CD4-positive, alpha-beta T cell treated with Interleukin-6 for 4 hours (primary cell): ENCODE measurements at regions not wholly inside any gene's neighbourhood (a gene's known extent, or its start where the extent isn't known, plus 50 kb on each side); places are given as distances from the start of the nearest gene placed in this dataset.
A peak's percentile ranks its signal among the peaks of the same experiment; 100 is the strongest.

Experiments used
- DNase-seq: peaks from one replicate; pipeline ENCODE4 v3.0.0-alpha.2; 2020; ENCODE audit warnings: mixed read lengths

DNA sequence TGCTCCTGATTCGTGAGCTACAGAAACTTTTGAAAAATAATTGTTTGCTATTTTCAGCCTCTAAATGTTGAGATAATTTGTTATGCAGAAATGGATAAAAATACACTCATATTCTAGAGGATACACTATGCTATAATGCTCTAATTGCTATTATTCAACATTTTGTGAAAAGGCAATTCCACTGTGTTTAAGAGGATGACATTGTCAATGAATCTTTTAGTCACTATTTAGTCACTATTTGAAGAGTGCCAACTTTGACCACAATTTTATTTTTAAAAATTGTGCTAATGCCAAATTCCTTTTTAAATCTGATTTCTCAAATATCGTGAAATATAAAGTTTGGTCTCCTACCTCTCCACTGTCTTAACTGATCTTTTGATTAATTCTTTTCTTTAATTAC, 604.9 kb upstream of the KCNMB2 start:
- no peak for DNase-seq

DNA sequence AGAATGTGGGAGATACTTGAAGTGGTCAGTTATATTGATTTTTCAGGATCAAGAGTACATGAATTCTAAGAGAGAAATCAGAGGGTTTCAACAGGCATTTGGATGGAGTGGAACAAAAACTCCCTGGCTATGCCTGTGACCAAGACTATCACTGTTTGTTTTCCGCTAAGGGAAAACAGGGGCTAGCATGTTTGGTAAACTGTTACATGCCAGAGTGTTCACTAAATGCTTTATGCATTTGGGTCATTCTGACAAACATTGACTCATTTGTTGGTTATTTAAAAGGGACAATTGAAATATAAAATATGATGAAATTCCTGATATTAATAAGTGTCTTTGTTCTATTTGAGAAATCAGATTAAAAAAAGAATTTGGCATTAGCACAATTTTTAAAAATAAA, 603.9 kb upstream of the KCNMB2 start:
- no peak for DNase-seq

DNA sequence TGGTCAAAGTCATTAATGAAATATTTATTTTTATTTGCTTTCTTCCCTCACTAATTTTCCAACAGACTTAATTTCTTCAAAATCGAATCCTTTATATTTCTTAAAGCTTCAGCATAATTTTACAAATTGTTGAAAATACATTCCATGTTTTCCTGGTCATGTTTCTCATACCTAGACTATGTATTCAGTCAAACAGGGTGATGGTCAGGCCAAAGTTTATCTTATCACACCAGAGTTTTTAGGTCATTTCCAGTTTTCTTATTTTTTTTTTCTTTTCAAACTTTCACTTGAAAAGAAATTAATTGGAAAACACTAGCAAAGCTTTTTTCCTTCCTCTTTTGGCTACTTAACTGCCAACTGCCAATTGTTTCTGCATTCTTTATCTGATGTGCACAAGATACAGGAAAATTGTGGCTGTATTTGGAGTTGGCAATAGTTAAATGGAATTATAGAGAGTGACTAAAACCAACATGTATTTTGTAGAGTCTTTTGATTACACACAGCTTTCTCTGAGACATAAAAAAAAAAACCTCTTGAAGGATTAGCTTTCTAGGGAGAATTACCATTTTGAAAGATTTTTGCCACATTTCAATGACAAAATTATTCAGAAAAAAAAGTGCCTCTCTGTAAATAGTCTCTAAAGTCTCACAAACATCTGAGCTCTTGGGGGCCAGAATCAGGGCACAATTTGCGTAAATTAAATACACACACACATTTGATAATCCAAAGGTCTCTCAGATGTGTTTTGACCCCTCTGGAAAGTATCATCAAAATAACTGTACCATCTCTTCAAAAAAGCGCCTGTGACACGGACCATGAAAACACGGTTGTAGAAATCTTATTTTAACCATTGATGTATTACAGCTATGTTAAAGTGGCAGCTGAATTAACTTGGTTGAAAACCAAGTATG, 603.2 kb upstream of the KCNMB2 start:
- no peak for DNase-seq

DNA sequence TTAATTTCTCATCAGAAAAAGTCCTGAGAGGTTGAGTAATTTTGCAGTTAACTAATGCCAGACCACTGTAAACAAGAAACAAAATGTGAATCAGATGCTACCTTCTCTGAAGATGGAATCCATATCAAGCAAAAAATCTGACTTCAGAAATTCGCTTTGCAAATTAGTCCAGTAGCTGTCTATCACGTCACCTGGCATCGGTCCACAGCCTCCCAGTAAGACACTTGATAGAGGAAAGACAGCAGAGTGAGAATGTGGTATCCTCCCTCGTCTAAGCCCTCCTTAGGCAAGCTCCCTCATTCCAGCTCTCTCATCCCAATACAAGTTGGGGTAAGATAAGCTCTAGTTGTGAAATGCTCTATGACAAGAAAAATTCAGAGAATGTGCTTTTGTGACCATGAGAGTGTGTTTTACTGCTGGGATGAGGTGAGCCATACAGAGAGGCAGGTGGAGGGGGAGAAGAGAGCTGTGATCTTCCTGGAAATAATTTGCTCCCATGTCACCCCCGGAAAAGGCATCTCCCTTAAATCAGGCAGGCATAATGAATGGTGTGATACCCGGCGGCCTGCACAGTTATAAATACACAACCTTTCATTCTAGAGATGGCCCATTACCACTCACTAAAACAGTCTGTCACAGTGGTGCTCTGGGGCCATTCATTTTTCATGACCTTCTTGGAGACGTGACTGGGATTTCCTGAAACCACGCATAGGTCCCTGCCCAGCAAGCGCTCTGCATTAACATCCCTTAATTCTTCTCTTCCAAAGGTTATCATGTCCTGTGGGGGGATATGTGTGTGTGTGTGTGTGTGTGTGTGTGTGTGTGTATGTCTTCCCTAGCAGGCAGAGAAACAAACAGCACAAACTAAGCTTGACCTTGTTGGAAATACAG, 602.0 kb upstream of the KCNMB2 start:
- no peak for DNase-seq

DNA sequence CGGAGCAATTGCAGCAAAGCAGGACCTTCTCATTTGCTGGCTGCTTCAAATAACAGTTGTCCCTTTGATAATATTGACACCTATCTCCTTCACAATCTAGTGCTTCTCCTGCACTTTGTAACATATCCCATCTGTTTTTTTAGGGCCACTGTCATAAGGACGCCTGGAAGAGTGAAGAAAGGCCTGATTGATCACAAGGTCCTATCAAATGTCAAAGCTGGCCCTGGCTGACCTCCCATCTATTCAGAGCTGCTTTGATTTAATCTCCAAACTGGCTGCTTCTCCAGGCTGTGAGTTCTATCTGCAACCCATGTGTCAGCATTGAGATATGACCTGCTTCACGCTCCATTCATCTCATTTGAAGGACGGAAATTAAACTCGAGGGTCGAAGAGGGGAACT, 601.2 kb upstream of the KCNMB2 start:
- DNase-seq: no peak

DNA sequence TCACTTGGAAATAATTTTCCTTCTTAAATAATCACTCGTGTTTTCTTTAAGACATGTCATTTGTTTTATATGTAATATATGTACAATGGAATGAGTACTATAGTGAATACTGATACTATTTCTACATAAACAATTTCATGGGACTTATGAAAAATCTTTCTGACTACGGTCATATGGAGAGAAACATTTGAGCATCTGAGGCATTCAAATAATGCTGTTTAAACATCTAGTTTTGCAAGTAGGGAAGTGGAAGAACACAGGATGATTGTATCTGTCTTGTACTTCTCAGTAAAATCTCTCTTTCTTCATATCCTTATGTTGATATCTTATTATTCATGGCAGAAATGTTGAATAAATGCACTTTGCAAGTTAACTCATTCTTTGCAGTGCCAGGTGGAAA, 599.5 kb upstream of the KCNMB2 start:
- DNase-seq: no peak

DNA sequence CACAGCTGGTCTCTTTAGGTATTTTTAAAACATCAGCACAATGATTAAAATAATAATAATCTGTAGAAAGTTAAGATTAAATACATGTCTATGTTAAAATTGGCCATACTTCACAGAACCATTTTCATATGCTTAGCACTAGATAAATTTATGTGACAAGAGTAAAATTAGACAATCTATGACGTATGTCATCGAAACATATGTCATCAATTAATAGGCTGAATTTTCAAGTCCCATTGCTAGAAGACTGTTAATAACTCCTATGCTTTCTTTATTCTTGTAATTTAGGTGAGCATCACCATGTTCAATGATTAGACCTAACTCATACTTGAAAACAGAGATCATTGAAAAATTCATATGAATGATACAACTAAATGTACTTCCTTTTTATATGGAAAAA, 593.3 kb upstream of the KCNMB2 start:
- DNase-seq: no peak

DNA sequence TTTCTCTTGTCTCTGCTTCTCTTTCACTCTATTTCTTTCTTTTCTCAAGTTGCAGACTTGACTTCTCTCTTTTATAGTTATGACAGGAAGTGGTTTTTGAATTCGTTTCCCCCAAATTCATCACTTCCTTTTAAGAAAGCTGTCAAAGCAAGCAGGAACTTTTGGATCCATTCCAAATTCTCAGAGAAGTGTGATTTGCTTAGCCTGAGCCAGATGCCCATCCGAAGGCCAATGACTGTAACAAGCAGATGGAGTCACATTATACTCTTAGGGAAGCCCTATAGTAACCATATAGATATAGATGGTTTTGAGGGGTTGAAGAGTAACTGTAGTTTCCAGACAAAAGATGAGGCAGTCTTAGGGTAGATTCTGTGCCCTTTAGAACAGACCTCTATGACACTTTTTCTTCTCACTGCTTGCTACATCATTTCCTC, 592.0 kb upstream of the KCNMB2 start:
- peak; percentile 10 for DNase-seq

DNA sequence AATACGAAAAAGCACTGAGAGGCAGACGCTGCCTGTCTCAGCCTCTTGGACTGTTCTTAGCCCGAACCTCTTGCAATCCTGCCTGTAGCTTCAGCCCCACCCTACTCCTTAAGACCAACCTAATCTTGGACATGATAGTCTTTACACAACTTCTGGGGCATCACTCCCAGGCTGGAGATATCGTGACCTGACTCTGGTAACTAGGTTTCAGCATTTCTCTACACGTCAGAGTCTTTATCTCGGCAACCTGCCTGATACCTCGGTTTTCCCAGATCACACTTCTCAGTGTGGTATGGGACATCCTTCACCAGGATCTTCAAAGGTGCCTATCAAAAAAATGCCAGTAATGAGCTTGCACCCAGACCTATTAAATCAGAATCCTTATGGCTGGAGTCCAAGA, 590.2 kb upstream of the KCNMB2 start:
- no peak for DNase-seq

DNA sequence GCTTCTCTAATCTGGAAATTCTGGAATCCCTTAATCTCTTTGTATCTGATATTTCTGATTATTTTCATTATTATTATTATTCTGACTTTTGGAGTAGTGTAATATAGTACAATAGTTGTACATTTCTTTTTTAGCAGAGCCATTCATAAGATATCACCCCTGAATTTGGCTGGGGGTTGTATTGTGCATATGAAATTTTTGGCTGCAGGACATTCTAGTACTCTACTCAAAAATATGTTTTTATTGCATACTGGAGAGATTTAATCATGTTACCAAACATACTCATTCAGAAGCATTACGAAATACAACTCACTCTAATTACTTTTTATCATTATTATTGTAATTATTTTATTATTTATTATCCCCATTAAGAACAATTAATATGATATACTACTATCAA, 589.7 kb upstream of the KCNMB2 start:
- DNase-seq: no peak

DNA sequence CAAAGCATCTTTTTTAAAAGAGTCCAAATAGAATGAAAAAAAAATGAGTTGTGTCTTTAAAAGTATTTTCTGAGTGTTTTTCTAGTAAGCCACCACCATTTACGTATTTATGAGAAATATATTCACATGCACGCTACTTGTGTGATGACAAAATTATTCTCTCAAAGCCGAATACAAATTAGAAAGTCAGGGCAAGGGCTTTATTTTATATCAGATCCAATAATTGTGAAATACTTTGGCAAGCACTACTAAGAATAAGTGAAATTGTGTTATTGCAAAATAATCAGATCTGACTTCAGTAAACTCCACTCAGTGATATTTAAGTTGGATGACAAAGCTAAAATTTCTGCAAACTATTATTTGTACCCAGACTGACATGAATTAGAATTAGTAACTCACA, 589.3 kb upstream of the KCNMB2 start:
- DNase-seq: no peak

DNA sequence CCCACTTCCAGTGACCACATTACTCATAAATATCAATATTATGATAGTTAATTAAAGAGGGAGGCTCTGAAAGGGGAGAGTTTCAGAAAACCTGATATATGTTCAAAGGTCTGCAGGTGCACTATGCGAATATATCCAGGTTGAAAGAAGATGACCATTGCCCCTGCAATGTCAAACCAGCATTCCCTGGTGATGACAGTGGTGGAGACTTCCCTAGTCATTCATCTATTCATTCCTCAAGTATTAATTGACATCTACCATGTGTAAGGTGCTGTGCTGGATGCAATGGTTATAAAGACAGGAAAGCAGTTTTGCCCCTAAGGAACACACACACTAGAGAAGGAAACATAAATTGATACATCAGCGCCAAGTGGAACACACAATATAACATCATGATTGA, 588.3 kb upstream of the KCNMB2 start:
- no peak for DNase-seq

DNA sequence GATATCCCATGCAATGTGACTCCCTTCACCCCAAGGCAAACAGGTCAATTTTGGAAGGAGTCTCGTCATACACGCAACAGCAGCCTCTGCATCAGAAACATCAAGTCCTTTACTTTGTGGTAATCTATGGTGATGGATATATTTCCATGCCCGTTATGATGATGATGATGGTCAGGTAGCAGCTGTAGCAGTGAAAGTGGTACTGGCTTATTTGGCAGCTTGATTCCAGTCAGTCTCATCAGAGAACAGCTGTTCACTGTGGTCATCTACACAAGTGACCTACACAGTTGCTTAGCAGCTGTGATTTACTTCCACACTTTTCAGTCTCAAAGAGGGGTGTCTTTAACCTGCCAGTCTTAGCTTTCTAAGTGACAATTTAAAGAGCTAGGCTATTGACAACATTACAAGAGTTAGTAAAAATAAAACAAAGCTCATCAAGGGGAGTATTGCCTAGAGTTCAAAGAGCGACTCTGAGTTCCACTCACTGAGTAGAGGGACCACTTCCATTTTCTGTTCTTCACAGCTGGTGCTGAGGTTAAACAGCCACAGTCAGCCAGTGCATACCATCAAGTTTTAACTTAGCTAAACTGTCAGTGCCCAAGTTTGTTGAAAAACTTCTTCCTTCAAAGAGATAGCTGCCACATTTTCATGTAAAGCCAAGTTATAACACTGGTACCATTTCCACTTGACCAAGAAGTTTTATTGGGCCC, 587.4 kb upstream of the KCNMB2 start:
- no peak for DNase-seq

DNA sequence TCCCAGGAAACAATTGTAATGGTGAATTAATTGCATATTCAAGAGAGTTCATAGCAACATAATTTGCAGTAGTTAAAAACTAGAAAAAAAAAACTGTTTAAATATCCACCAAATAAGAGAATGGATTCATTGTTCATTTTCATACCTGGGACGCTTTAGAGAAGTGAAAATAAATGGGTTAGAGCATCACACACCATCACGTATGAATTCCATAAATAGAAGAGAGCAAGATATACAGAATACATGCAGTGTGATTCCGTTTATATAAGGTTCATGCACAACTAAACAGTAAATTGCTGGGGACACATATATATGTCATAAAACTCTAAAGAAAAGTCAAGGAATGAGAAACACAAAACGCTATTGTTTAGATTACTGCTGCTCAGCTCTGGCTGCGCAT, 577.0 kb upstream of the KCNMB2 start:
- no peak for DNase-seq

DNA sequence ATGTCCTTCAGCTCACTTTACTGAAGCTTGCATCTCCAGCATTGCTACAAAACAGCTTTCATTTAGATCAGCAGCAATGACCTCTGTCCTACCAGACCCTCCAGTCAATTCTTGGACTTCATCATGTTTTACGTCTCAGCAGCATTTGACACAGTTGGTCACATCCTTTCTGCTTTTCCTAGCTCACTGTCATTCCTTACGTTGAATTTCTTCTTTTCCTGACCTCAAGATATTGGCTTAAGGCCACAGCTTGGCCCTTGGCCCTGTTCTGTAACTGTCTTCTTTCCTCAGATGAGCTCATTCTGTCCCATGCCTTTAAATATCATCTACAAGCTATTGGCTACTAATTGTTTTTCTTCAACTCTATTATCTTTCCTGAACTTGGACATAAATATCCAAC, 576.2 kb upstream of the KCNMB2 start:
- DNase-seq: no peak

DNA sequence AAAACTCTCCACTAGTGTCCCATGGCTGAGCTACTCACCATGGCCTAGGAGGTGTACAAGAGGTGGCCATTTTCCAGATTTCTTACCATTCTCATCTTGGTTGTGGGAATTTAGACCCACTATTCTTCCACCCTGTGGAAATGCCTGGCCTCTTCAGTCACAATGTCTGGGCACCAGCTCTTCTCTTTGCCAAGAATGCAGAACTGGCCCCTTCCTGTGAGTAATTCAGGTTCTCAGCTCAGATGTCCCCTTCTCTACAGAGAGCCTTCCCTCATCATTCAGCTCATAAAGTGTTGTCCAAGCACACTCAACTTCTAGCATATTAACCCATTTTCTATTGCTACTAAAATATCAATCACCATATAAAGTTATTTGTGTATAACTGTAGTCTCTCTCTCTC, 575.5 kb upstream of the KCNMB2 start:
- DNase-seq: no peak

DNA sequence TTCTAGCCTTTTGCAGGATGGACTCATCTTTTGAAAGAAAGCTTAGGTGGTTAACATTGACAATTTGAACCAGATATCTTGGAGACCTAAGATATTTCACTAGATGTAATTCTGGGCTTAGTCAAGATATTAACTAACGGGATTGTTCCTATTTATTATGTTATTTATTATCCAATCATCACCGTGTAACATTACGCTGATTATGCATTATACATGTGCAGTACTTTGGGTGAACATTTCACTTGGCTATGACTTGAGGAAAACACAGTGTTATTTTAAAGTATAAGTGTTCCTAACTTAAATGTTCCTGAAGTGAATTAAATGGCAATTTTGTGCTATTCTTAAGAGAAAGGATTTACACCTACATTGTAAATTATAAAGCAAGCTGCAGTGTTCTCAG, 574.5 kb upstream of the KCNMB2 start:
- no peak for DNase-seq

DNA sequence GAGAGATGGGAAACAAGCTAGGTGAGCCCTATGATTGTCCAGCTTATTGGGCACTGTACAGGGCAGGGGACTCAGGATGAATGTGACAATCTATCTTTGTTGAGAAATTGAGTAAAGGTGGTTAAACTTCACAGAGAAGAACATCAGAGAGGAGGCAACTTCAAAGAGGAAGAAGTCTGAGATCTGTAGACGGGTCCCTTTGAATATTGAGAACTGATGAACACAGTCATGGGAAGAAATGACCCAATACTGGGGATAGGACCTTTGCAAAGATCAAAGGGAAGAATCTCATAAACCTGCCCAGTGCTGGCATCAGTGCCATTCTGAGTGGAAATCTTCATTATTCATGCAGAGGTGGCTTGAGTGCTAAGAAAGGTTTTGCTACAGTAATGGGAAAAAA, 569.7 kb upstream of the KCNMB2 start:
- DNase-seq: no peak

DNA sequence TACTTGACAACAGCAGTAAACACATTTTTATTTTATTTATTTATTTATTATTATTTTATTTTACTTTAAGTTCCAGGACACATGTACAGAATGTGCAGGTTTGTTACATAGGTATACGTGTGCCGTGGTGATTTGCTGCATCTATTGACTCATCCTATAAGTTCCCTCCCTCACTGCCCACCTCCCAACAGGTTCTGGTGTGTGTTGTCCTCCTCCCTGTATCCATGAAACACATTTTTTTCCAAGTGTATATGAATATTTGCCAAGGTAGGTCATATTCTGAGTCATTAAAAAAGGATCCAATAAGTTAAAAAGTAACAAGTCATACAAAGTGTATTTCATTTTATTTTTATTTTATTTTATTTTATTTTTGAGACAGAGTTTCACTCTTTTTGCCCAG, 567.3 kb upstream of the KCNMB2 start:
- DNase-seq: no peak

DNA sequence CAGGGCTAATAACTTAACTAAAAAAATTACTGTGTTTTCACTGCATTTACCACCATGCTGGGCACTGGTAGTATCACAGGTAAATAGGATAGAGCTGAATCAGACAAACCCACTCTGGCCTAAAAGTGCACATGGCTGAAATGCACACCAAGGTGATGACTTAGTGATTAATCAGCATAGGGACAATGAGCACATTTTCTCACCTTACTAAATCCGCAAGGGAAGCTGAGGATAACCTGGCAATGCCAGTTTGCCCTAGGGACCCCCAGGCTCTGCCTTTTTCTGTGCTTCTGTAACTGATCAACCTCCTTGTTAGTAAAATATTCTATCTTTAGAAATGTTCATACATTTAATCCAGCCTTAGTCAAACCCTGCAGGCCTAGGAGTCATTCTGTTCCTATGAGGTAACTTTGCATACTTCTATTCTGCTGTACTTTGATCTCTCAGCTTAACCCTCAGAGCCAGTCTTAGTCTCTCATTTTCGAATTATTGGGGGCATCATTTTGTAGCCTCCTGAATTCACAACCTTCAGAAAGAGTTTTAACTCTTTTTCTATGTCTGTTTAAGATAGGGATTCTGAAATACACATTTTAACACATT, 562.9 kb upstream of the KCNMB2 start:
- no peak for DNase-seq

DNA sequence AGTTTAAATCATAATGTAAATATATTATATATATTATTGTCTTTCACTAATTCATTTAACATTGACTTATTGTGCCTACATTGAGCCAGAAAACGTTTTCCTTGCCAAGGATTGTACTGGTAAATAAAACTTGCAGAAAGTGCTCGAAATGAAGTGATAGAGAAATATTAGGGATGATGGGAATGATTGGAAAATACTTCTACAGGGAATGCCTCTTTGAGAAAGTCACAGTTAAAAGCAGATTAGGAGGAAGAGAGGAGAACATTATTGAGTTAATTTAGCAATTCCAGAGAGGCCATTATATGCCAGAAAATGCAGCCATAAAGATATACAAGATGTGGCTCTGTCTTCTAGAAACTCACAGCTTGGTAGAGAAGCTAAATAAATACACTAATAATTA, 560.0 kb upstream of the KCNMB2 start:
- no peak for DNase-seq

DNA sequence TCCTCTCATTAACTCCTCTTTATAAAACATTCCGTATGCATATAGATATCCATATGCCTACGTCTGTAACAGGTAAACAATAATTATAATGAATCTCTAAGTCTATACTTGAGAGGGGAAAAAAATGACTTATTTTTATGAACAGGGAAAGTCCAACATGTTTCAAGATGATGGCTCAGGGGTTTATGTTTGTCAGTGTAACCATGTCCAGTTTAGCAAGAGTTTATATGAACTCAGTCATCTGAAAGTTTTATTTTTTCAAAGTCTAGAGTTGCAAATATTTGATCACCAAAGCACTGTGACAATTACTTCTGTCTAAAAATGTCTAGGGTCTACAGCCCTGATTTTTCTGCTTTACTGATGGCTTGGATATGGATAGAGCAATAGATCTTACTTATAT, 559.4 kb upstream of the KCNMB2 start:
- no peak for DNase-seq
